ENCODE measurements at regions not wholly inside any gene's neighbourhood (a gene's known extent, or its start where the extent isn't known, plus 50 kb on each side); places are given as distances from the start of the nearest gene placed in this dataset.

GRCh38 chr21:41631564-41632461, 123.9 kb upstream of the TMPRSS2 start:
- 71 to 77% methylated on average over 12 to 14 of the region's 14 CpGs for WGBS, 2 donors
- no peaks in the 10 kb centered on the region for H3K36me3 ChIP-seq (replicated peaks in 1 of 2; ENCODE audit: insufficient read depth in 1 of 2, low read depth in 2 of 2)
- no peaks in the 10 kb centered on the region for H3K9me3 ChIP-seq
- no peaks in the 10 kb centered on the region for H3K27me3 ChIP-seq
- TF ChIP-seq CTCF (IDR thresholded peaks at IDR 0.05) (no peak), POLR2A (IDR thresholded peaks at IDR 0.05) (no peak)
- H3K27ac ChIP-seq, result no peak overlapping the region
- peak; percentile 41 to 80 (median 64) for DNase-seq
- intact Hi-C loops (cut with DNase I), result no loop called here
- peaks cover 6% of the 10 kb centered on the region for H3K4me1 ChIP-seq
- peak; percentile 51 for ATAC-seq
- no peak overlapping the region for H3K4me3 ChIP-seq

- 87 to 91% methylated on average over 15 to 17 of the region's 17 CpGs for WGBS, 2 donors
- ATAC-seq (no peak), DNase-seq (no peak)
Measured at GRCh38 chr21:41630917-41631316, 123.0 kb upstream of the TMPRSS2 start.

GRCh38 chr21:41630249-41630648, 122.3 kb upstream of the TMPRSS2 start:
- H3K4me3 ChIP-seq, result no peak overlapping the region
- no peak overlapping the region for H3K27ac ChIP-seq
- H3K4me1 ChIP-seq, result peaks cover 6% of the 10 kb centered on the region
- H3K27me3 ChIP-seq, result no peaks in the 10 kb centered on the region
- no peaks in the 10 kb centered on the region for H3K36me3 ChIP-seq (replicated peaks in 1 of 2; ENCODE audit: insufficient read depth in 1 of 2, low read depth in 2 of 2)
- no peaks in the 10 kb centered on the region for H3K9me3 ChIP-seq
- TF ChIP-seq CTCF (IDR thresholded peaks at IDR 0.05), result no peak
- no peak for TF ChIP-seq POLR2A (IDR thresholded peaks at IDR 0.05)
- DNase-seq (no peak), ATAC-seq (no peak)
- WGBS, 2 donors, result 90 to 95% methylated on average over 14 of the region's 14 CpGs
- intact Hi-C loops (cut with DNase I), result no loop called here

More at GRCh38 chr21:41630917-41631316, 123.0 kb upstream of the TMPRSS2 start:
- Histone ChIP-seq H3K4me3 (no peak overlapping the region), H3K36me3 (replicated peaks in 1 of 2; ENCODE audit: insufficient read depth in 1 of 2, low read depth in 2 of 2) (no peaks in the 10 kb centered on the region), H3K27me3 (no peaks in the 10 kb centered on the region), H3K4me1 (peaks cover 6% of the 10 kb centered on the region), H3K9me3 (no peaks in the 10 kb centered on the region), H3K27ac (no peak overlapping the region)
- TF ChIP-seq POLR2A (IDR thresholded peaks at IDR 0.05), result no peak
- TF ChIP-seq CTCF (IDR thresholded peaks at IDR 0.05), result no peak
- intact Hi-C loops (cut with DNase I), result no loop called here

- no peaks in the 10 kb centered on the region for H3K27me3 ChIP-seq
- ATAC-seq, result no peak
- TF ChIP-seq CTCF (IDR thresholded peaks at IDR 0.05) (no peak), POLR2A (IDR thresholded peaks at IDR 0.05) (no peak)
- no peak overlapping the region for H3K4me3 ChIP-seq
- H3K9me3 ChIP-seq, result no peaks in the 10 kb centered on the region
- H3K36me3 ChIP-seq (replicated peaks in 1 of 2; ENCODE audit: insufficient read depth in 1 of 2, low read depth in 2 of 2), result no peaks in the 10 kb centered on the region
- no peak overlapping the region for H3K27ac ChIP-seq
- peaks cover 6% of the 10 kb centered on the region for H3K4me1 ChIP-seq
- intact Hi-C loops (cut with DNase I), result no loop called here
- WGBS, 2 donors, result 61 to 64% methylated on average over 4 of the region's 4 CpGs
- DNase-seq, result no peak
Measured at GRCh38 chr21:41628256-41628655, 120.3 kb upstream of the TMPRSS2 start.

- ATAC-seq (no peak), DNase-seq (no peak)
- H3K36me3 ChIP-seq (replicated peaks in 1 of 2; ENCODE audit: insufficient read depth in 1 of 2, low read depth in 2 of 2), result no peaks in the 10 kb centered on the region
- no peaks in the 10 kb centered on the region for H3K9me3 ChIP-seq
- peaks cover 3% of the 10 kb centered on the region for H3K4me1 ChIP-seq
- intact Hi-C loops (cut with DNase I), result no loop called here
- 92 to 93% methylated on average over 2 of the region's 2 CpGs for WGBS, 2 donors
- no peak overlapping the region for H3K27ac ChIP-seq
- H3K27me3 ChIP-seq, result no peaks in the 10 kb centered on the region
- no peak overlapping the region for H3K4me3 ChIP-seq
- TF ChIP-seq CTCF (IDR thresholded peaks at IDR 0.05) (no peak), POLR2A (IDR thresholded peaks at IDR 0.05) (no peak)
Measured at GRCh38 chr21:41627428-41627827, 119.5 kb upstream of the TMPRSS2 start.
